ENCODE measurements at regions not wholly inside any gene's neighbourhood (a gene's known extent, or its start where the extent isn't known, plus 50 kb on each side); places are given as distances from the start of the nearest gene placed in this dataset.

GRCh38 chr10:27451054-27451453 lies 53.0 kb upstream of the RAB18 start:
- no peak for DNase-seq

DNA sequence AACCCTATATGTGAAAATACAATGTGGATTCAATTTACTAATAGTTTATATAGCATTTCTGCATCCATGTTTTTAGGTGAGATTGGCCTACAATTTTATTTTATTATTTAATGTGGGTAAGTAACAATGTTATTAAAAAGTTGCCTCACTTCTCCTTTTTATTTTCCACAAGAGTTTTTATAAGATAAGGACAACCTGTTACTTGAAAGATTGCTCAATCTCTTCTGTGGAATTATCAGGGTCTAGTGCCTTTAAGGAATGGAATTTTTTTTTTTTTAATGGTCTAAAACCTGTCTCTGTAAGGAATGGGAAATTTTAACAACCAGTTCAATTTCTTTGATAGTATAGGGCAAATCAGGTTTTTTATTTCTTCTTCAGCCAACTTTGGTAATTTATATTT lies 53.9 kb upstream of the RAB18 start:
- DNase-seq: no peak

- no peak for DNase-seq
These were observed 54.5 kb upstream of the RAB18 start for GRCh38 chr10:27449571-27449970.

DNA sequence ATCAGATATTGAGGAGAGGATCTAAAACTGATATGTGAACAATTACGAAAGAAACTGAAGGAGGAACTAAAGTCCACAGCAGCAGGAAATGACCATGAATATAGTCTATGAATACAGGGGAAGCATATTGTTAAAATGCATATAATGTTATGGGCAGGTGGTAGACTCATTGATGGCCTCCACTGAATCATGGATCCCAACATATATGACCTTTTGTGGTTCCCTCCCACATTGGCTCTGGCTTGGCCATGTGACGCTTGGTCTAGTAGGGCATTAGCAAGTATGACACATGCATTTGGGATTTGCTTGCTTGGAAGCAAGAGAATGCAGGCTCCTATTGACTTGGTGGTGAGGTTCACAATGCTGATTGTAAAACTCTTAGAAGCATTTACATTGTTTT lies 55.2 kb upstream of the RAB18 start:
- peak; percentile 61 for DNase-seq

DNA sequence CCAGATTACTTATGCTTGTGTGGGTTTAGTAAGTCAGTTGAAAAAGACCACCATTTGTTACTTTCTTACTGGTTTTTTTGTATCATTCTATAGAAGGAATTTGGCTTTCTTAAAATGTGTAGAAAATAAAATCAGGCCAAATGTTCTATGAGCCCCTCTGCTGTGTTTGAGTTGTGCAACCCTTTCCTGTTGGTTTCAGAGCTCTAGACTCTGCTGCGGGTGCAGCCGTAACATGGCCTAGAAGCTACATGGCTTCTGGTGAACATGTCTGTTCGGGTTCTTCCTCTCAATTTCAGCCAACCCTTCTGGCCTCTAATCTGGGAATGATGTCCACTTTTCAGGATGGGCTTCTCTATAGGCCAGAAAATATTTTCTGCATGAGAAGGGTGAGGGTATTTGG lies 56.6 kb upstream of the RAB18 start:
- DNase-seq: no peak

GRCh38 chr10:27446091-27446918 lies 57.8 kb upstream of the RAB18 start:
- peak; percentile 60 for DNase-seq

DNA sequence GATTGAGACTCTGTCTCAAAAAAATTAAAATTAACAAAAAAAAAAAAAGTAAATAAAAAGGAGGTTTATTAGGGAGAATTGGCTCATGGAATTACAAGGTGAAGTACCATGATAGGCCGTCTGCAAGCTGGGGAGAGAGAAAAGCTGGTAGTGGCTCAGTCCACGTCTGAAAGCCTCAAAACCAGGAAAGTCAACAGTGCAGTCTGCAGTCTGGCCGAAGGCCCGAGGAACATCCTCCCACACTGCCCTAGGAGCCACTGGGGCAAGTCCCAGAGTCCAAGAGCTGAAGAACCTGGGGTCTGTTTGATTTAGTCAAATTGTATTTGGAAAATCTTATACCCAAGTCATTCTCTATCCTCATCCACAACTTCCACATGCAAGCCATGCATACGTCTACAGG lies 59.0 kb upstream of the RAB18 start:
- no peak for DNase-seq

DNA sequence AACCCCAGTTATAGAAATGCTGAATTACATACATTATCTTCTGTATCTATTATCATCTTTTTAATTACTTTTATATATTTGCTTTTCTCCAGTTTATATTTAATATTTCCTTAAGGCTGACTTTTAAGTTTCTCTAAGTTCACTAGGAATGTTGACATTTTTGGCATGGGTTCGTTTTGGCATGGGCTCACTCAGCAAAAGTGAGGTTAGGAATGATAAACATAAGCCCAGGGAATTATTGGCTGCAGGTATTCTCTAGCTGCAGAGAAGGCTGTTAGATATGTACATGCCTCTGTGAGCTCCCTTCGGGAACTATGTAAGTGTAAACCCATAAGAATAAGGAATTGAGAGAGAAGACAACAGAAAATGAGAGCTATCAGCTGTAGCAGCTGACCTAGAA lies 63.6 kb upstream of the RAB18 start:
- DNase-seq: no peak

GRCh38 chr10:27440021-27440420 lies 64.1 kb upstream of the RAB18 start:
- no peak for DNase-seq

GRCh38 chr10:27439101-27439500 lies 65.0 kb upstream of the RAB18 start:
- DNase-seq: no peak

GRCh38 chr10:27437775-27438174 lies 66.3 kb upstream of the RAB18 start:
- DNase-seq: no peak

DNA sequence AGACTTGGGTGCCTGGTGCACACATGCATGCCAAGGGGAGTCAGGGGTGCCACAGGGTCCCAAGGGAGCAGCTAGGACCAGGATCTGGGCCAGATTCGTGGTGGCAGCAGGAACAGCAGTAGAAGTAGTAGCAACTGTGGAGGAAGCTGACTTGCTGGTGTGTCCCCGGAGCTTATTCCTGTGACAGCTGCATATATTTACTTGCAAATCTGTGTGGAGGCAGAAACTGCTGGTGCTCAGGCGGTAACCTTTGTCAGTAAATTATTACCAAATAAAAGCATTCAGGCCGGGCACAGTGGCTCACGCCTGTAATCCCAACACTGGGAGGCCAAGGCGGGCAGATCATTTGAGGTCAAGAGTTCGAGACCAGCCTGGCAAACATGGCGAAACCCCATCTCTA lies 67.4 kb upstream of the RAB18 start:
- DNase-seq: no peak

- no peak for DNase-seq
These were observed 70.1 kb upstream of the RAB18 start for GRCh38 chr10:27433976-27434375.

- DNase-seq: no peak
These were observed 77.1 kb upstream of the RAB18 start for GRCh38 chr10:27426948-27427467.

GRCh38 chr10:27413831-27414348 lies 90.2 kb upstream of the RAB18 start:
- no peak for DNase-seq

DNA sequence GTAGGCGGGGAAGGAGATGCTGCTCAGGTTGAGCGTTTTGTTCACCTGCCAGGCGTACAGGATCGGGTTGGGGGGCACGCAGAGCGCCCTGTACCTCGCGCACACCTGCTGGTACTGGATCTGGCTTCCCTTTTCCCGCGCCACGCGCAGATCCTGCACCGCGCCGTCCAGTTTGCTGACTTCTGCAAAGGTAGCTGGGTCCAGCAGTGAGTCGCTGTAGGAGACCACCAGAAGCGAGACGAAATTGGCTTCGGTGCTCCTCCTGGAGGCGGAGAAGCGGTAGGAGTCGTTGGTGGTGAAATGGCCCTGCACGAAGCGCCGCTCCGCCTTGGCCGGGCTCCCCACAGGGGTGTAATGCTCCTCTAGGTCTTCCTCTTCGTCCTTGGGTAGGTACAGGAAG lies 90.7 kb upstream of the RAB18 start:
- no peak for DNase-seq

DNA sequence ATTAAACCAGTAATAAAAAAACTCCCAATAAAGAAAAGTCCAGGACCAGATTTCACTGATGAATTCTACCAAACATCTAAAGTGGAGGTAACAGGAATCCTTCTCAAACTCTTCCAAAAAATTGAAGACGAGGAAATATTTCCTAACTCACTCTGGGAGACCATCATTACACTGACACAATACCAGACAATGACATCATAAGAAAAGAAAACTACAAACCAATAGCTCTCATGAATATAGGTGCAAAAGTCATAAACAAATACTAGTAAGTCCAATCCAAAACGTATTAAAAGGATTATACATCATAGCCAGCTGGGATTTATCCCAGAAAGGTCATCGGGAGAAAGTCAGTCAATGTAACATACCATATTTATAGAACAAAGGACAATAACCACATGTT lies 94.0 kb upstream of the RAB18 start:
- DNase-seq: no peak

- no peak for DNase-seq
These were observed 96.8 kb upstream of the RAB18 start for GRCh38 chr10:27407271-27407670.

DNA sequence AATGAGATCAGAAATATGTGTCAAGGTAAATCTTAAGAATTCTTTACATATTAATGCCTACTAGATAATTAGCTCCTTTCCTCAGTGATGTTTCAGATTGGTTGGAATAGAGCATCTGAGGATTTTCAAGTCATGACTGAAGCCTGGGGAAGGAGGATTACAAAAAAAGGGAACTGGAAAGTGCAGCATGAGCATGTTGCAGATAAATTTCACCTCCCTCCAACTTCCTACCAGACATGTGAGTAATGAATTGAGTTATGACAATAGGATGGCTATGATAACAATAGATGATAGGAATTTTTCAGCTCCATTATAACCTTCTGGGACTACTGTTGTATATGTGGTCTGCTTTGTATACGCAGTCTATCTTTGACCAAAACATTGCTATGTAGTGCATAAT lies 104.2 kb upstream of the RAB18 start:
- peak; percentile 60 for DNase-seq

DNA sequence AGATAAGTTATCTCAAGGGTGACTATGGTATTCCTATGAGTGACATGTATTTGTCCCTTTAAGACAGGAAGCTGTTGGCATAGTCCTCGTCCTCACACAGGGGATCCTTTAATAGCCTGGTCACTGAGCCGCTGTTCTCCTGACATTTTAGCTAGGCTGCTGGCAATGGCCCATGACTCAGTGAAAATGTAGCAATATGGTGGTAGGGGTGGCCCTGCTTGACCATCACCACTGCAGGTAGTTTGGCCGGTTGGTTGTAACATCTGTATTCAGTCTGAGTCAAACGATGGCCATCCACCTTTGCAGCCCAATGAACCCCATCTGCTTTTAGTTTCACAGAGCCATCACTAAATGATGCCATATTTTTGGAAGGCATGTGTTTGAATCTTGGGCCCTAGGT lies 110.1 kb upstream of the RAB18 start:
- DNase-seq: no peak

GRCh38 chr10:27392606-27393005 lies 111.5 kb upstream of the RAB18 start:
- DNase-seq: no peak

- DNase-seq: no peak
These were observed 112.2 kb upstream of the RAB18 start for GRCh38 chr10:27391916-27392315.

GRCh38 chr10:27391325-27391724 lies 112.8 kb upstream of the RAB18 start:
- DNase-seq: no peak

DNA sequence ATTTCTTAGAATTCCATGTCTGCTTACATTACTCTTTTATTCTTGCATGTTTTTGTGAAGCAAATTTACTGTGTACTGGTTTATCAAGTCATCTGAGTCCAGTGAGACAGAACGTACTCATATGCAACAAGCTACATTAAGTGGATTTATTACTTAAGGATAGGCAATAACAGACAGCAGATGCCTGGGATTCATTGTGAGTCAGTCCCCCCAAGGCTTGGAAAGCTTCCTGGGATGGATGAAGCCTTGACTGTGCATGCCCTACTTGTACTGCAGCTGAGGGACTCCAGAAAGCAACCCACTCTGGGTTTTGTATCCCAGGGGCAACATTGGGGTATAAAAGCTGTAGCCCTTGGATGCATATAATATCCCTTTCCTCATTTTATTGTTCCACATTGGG lies 113.4 kb upstream of the RAB18 start:
- no peak for DNase-seq

Data from suppressor macrophage treated with lipopolysaccharide for 4 hours (primary cell).